ENCODE measurements at regions not wholly inside any gene's neighbourhood (a gene's known extent, or its start where the extent isn't known, plus 50 kb on each side); places are given as distances from the start of the nearest gene placed in this dataset.

DNA sequence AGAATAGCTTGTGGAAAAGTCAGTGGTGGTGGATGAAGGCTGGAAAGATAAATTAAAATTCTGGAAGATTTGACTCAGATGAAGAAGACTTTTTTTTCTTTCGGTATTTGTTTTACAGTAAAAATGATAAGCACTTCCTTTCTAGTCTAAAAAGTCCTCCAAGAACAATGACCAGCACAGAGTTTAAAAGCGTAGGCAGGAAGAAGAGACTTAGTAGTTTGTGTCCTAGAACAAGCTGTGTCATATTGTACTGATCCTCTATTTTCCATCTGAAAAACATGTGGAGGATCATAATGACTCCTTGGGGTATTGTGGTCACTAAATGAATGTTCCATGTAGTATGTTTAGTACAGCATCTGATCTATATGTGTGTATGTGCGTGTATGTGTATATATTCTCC, 132.4 kb upstream of the FSHR start:
- TF ChIP-seq CTCF (IDR thresholded peaks at IDR 0.05) = no peak
- no peak for TF ChIP-seq EP300 (IDR thresholded peaks at IDR 0.05; ENCODE audit: low read depth)
- TF ChIP-seq POLR2AphosphoS5 (IDR thresholded peaks at IDR 0.05) = no peak
- TF ChIP-seq POLR2A (IDR thresholded peaks at IDR 0.05) = no peak

Data from transverse colon (tissue), 4 donors.